ENCODE measurements at regions not wholly inside any gene's neighbourhood (a gene's known extent, or its start where the extent isn't known, plus 50 kb on each side); places are given as distances from the start of the nearest gene placed in this dataset.
A peak's percentile ranks its signal among the peaks of the same experiment; 100 is the strongest.
"Not testable (repeated sequence)": the region's sequence is repeated elsewhere in the genome, so short reads cannot be mapped to it uniquely, and the experiment has no call there.

DNA sequence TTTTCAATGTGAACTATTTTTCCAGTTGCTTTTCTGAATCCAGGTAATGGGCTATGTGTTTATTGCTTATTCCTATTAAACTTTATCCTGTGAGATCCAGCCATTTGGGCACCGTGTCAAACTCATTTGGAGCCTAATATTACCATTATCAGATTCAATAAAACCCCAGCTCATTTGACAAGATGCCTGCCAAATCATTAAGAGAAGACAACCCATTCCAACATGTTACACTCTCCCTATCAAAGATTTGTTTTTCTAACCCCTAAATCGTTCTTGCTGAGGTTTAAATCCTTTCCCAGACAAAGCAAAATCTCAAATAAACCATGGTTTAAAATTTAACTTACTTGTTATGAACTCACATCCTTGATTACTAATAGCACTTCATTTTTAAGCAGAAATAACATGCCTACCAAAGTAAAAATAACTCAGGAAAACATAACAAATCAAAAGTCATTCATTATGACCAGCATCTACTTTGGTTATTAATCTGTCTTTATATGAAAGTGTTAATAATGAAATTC lies 130.0 kb upstream of the TCF21 start:
- DNase-seq: no peak

DNA sequence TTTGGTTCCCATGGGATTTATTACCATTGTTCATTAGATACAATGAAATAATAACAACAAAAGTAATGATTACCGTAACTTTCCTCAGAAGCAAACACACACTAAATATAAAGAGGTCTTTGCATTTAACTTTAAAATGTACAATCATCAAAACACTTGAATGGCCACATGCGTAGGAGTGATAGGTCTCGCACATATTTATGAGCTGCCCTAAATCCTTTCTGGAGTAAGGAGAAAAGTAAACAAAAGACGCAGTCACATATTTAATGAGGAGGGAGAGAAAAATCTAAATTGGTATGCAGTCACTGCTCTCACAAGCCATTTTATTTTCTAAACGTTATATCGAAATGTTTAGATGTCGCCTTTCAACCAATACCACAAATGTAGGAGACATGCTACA lies 129.4 kb upstream of the TCF21 start:
- no peak for DNase-seq

DNA sequence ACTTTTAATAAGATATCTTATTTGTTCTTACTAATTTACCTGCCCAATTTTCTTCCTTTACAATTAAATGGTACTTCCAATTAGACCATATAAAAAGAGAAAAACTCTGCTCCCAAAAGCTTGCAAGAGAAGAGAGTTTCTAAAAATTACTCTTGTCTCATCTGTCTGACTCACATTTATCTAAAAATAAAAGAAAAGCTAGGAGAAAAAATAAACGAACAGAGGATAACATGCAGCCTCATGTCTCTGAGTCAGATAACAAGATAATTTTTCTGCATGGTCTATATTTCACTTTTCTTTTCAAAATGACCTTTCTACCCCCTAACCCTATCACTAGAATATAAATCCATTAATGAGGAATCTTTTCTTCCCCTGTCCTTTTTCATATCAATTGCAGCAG lies 127.2 kb upstream of the TCF21 start:
- DNase-seq: no peak

DNA sequence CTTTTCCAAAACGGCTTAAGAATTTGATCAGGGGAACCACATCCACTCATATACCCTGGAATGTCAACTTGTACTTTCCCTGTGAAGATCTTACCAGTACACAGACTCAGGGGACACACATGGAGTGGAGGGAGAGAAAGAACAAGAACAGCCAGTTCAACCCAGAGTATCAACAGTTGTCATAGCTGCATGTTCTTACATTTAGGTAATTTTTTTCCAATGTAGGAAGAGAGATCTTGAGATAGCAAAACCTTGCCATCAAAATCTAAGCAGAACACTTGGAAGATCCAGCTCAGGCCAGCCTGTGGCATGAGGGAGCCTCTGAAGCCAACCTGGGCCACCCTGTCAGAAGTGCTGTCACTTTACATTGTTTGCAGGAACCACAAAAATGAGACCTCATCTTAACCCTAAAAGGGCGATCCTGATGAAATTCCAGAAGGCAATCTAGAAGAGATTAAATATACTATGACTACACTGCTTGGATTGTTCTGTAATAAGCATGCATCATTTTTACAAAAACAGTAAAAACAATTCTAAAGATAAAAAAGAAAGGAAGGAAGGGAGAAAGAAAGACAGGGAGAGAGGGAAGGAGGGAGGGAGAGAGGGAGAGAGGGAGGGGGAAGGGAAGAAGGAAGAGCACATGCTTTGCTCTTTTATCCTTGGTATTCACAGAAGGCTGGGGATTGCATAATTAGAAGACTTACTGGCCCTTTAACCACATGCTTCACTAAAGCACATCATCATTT lies 124.7 kb upstream of the TCF21 start:
- DNase-seq: no peak

DNA sequence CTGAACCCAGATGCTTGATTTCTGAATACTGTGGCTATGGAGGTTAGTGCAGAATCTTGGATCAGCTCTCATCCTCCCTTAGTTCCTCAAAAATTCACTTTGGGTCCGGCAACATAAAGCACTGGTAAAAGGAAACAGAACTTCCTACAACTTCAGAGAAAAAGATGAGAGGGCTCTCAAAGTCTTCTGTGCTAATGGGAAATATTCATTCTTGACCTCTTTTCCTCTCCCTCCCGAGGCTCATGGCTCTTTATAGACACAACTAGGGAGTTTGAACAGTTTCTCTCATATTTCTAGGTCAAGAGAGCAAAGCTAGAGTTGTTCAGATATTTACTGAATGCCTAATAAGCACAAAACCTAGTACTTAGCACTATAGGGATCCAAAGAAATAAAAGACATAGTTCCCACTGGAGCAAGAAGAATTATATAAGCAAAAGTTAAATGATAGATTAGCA lies 124.1 kb upstream of the TCF21 start:
- no peak for DNase-seq

DNA sequence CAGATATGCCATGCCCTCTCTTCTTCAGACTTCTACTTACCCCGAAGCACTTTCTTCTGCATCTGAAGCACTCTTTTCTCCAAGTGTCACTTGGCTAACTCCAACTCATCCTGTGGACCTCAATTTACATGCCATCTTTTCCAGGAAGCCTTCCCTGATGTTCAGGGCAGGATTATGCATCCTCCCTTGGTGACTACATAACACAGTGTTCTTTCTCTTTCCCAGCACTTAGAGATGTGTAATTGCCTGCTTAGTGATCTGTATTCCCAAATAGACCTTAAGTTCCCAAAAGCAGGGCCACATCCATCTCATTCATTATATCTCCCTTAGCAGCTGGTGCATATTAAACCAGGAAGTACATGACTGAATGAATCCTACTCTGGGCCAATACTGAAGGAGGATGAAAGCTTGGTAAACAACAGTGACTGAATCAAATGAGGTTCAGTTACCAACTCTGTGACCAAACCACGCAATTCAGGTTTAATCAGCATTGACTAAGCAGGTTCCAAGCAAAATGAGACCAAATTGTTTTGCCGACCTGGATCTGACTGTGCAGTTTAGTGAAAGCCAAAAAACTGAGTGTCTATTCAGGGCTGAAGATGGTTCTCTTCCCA lies 121.4 kb upstream of the TCF21 start:
- no peak for DNase-seq

DNA sequence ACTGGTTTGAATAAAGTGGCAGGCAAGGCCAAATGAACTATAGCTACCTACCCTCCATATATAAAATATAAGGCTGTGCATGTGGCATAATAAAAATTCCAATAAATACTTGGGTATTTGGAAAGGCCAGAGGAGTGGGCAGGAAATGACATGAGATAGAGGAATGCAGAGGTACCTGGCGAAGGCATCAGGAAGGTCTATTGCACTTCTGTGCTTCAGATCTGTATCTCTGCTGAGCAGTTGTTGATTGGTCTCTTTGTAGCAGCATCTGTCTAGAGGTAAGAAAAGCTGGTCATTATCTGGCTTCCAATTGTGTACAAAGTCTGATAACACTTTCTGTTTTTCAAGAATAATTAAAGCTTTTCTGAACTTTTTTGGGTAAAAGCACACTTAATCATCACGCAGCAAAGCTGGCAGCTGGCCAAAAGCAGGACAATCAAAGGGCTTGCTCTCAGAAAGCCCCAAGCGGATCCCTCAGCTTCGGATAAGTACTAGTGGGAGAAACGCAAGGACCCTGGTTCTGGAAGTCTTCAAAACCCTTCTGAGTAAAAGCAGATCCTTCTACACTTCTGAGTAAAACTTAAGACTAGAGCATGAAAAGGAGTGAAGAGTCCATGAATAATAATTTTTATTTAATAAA lies 120.1 kb upstream of the TCF21 start:
- DNase-seq: no peak

DNA sequence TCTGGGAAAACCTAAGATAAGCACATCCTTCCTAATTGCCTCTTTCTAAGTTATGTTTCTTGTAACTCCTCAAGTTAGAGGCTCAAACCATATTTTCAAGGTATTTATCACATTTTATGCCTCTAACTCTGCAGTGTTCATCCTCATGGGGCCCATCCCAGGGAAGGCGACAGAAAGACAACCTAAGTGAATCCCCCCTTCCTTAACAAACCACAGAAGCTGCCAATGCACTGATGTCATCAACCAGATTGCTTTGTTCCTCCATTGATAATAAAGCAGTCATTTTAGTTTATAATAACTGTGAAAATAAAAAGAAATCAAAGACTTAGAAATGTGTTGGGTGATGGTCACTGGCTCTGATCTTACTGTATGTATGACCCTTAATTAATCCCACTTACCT lies 119.5 kb upstream of the TCF21 start:
- DNase-seq: no peak

DNA sequence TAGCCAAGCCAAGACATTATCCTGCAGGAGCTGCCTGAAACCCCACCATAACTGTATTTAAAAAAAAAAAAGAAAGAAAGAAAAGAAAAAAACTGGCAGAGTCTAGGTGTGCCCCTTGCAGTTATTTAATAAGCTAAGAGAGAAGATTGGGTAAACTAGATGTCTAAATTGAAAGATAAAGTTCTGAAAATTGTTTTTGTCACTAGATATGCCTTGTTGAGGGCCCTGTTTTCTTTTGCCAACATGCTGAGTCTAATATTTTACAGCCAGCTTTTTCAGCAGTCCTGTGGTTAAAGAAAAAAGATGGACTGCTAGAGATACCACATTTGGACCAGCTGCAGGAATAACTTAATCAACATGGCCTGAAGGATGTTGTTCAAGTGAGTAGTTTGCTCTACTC lies 116.3 kb upstream of the TCF21 start:
- DNase-seq: no peak

DNA sequence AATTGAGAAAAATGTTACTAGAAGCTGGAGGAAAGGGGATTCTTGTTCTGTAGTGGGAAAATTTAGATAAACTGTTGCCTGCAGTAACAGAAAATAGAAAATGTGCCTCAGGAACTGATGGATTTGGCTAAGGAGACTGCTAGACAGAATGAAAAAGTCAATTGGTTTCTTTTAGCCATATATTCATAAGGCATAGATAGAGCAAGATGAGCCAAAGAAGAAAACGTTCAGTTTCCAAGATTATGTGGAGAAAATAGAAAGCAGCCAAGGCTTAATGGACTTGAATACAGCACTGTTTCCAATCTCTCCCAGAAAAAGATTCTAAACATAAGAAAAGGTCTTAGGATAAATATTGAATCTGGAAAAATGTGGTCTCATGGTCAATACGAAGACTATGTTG lies 115.1 kb upstream of the TCF21 start:
- no peak for DNase-seq

DNA sequence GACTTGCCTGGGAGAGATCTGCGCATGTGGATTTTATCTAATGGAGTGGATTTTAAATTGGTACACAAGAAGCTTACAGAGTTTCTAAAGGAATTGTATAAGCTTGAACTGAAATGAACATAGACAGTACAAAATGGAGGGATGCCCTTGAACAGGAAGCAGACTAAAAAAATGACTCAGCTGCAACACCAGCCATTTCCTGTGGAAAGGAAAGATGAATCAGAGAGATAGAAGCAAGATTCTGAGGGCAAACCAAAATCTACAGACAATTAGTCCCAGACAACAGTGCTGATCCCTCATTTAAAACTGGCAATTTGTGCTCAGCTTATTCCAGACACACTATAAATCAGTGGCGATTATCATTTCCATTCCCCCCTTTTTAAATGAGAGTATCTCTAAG lies 114.6 kb upstream of the TCF21 start:
- peak; percentile 26 for DNase-seq

DNA sequence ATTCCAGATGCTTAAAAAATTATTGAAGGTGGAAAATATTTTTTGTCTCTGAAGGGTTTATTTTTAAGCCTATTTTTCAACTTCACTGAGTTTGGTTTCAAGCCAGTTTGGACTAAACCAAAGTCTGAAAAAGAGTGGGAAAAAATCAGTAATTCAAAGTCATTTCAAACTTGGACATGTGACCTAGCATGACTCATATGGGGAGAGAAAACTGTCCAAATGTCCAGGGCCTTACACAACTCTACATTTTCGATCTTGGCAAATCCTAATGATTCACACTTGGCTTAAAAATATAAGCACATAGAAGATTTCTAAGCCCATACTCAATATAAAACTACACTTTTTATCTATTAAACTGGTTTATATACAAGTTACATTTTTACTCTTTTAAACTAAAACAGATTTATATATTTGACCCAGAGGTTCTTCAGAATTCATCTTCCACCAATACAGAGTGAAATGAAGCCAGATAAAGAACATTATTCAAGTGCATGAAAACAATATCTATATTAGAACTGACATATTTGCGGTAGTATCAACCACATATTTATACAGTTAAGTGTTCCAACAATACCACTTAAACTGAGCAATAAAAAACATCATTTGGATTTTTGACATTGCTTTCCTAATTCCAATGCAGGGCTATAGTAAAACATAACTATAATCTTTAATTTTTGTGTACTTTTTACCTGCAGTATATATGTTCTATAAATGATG lies 110.3 kb upstream of the TCF21 start:
- DNase-seq: peak; percentile 40

DNA sequence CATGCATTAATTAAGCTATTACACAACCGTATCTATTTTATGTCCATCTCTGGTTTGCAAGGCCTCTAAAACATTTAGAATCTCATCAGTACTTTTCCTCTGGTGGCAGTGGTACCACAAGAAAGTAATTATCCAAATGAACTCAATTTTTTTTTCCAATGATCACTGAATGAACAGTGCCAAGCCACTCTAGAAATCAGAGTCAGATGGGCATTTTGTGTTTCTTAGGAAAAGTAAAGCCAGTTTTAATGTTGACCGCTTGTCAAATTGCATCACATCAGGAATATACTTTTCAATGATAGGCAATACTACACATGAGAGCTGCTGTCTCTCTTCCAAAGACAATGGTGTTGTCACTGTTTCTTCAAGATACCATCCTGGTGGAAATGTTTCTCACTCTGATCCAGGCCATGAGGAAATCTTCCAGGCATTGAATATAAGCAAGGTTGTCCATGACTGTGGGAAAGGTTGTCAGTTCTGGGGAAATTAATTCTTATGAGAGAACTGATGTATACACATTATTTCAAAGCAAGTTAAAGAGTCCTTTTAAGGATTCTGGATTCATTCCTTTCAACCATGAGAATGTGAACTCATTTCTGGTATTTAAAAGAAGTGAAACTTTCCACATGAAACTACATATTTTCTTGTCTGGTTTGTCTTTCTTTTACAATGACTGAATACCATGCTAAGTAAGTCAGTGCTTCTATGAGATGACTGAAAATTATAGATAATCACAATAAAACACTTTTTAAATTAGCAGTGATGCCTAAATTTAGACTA lies 108.8 kb upstream of the TCF21 start:
- DNase-seq: no peak

DNA sequence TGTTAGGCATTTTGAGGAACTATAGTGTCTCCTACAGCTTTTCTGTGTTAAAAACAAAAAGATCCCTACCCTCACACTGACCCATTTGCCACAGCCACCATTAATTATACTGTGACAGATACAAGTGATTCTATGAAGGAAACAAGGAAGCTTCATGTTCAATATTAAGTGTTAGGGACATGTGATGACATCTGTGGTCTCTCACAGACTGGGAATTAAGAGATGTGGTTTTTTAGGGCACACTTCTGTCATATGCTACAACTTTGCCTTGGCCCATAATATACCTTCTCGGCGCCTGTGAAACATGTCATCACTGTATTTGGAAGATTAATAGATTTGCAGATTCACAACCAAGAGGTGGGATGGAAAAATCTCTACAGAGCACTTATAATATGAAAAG lies 102.9 kb upstream of the TCF21 start:
- no peak for DNase-seq

DNA sequence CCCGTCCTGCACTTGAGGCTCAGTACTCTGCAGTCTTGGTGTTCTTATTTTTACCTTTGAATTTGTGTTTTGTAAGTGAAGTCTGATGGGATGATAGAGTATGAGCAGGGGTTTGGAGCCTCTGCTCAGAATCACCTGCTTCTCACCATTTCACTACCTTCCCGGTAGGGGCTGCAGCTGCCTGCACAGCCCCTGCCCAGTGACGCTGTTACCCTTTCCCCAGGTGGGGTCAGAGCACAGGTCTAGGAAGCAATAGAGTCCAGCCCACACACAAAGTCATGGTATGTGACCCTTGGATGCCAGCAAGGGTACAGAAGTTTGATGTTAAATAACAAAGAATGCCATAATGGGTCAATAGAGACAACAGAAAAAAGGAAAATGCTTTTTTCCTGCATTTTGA lies 101.8 kb upstream of the TCF21 start:
- no peak for DNase-seq

DNA sequence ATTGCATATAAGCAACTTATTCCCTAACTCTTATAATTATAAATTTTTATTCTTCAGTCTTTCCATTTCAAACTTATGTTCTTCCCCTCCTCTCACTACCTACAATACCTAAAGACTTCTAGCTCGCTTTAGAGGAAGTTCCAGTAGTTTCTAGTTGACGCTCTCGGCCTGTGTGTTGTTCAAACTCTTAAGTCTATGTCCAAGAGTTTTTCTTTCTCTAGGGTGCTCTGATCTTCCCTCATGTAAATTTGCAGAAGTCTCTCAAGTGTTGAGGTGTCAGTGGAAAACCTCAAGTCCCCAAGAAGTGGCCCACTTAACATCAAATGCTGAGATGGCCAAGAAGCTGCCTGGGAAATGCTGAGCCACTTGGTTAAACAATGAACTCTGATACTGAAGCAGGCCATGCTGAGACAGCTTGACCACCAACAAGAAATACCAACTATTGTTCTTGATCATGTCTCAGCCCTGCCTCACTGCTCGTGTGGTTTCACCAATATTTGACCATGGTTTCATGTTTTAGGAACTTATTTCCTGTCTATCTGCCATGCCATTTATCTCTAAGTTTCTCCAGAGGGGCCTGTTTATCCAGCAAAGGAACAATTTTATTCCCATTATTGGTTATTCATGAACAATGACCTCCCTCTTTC lies 100.9 kb upstream of the TCF21 start:
- no peak for DNase-seq

DNA sequence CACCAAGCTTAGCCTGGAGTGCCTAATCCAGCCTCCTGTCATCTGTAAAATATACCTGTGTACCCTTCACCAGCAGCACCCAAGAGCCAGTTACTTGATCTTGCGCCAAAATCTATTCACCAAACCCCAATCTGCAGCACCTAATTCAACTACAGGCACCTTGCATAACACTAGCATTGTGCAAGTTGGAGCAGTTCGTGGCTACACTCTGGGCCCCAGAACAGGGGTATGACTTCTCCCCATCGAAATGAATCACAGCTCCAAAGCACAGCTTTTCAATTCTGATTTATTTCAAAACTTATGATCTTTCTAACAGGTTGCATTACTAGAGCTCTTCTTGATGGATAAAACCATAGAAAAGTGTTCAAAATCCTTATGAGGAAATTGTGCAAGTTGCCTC lies 100.4 kb upstream of the TCF21 start:
- DNase-seq: no peak

DNA sequence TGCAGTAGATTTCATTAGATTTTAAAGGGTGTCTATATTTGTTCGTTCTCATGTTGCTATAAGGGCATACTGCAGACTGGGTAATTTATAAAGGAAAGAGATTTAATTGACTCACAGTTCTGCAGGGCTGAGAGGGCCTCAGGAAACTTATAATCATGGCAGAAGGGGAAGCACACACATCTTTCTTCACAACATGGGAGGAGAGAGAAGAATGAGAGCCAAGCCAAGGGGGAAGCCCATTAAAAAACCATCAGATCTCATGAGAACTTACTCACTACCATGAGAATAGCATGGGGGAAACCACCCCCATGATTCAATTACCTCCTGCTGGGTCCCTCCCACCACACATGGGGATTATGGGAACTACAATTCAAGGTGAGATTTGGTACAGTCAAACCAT lies 99.5 kb upstream of the TCF21 start:
- DNase-seq: not testable (repeated sequence)

DNA sequence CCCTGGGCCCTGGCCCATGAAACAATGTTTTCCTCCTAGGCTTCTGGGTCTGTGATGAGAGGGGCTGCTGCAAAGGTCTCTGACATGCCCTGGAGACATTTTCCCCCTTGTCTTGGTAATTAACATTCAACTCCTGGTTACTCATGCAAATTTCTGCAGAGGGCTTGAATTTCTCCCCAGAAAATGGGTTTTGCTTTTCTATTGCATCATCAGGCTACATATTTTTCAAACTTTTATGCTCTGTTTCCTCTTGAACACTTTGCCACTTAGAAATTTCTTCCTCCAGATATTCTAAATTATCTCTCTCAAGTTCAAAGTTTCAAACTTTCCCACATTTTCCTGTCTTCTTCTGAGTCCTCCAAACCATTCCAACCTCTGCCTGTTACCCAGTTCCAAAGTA lies 98.2 kb upstream of the TCF21 start:
- DNase-seq: not testable (repeated sequence)

DNA sequence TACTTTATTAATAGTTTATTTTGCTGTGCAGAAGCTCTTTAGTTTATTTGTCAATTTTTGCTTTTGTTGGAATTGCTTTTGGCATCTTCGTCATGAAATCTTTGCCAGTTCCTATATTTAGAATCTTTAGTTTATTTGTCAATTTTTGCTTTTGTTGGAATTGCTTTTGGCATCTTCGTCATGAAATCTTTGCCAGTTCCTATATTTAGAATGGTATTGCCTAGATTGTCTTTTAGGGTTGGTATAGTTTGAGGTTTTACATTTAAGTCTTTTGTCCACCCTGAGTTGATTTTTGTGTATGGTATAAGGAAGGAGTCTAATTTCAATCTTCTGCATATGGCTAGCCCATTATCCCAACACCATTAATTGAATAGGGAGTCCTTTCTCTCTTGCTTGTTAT lies 93.9 kb upstream of the TCF21 start:
- not testable (repeated sequence) for DNase-seq

DNA sequence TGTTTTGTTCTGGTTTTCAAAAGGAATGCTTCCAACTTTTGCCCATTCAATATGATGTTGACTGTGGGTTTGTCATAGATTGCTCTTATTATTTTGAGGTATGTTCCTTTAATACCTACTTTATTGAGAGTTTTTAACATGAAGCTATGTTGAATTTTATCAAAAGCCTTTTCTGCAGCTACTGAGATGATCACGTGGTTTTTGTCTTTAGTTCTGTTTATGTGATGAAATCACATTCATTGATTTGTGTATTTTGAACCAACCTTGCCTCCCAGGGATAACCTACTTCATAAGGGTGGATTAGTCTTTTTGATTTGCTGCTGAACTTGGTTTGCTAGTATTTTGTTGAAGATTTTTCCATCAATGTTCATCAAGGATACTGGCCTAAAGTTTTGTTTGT lies 92.7 kb upstream of the TCF21 start:
- DNase-seq: no peak

DNA sequence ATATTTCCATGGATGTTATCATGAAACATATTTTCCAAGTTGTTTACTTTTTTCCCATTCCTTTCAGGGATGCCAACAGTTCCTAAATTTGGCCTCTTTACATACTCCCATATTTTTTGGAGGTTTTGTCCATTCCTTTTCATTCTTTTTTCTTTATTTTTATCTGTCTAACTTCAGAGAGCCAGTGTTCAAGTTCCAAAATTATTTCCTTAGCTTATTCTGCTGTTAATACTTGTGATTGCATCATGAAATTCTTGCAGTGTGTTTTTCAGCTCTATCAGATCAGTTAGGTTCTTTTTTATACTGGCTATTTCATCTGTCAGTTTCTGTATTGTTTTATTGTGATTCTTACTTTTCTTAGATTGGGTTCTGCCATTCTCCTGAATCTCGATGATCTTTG lies 89.9 kb upstream of the TCF21 start:
- no peak for DNase-seq

Measured in OCI-M1 (cell line).